Neural cell (in vitro differentiated cells): ENCODE measurements at regions not wholly inside any gene's neighbourhood (a gene's known extent, or its start where the extent isn't known, plus 50 kb on each side); places are given as distances from the start of the nearest gene placed in this dataset.

Experiments
- H2AFZ ChIP-seq: fragments of 200-600, 300-800 bp; sonication (generic), shearing (Covaris generic); 2 replicates; pipeline ENCODE4 v1.6.0; 2014; ENCODE audit warnings: low read depth, mild to moderate bottlenecking, antibody characterized with exemption, low read length, moderate library complexity
- H3F3A ChIP-seq: fragments of 200-600 bp; shearing (Covaris generic); 2 replicates; pipeline ENCODE4 v1.6.1; 2016; ENCODE audit warnings: mild to moderate bottlenecking, moderate library complexity, mixed read lengths, antibody characterized with exemption, low read length; ENCODE audit not compliant: insufficient read depth, poor library complexity, severe bottlenecking
- H3K27ac ChIP-seq: fragments of 200-600, 300-800 bp; sonication (generic), shearing (Covaris generic); 2 replicates; pipeline ENCODE4 v1.5.1; 2014; ENCODE audit warnings: mild to moderate bottlenecking, low read length, moderate library complexity
- H3K27me3 ChIP-seq: fragments of 300-800, 200-600 bp; sonication (generic), shearing (Covaris generic); 2 replicates; pipeline ENCODE4 v1.6.0; 2014; ENCODE audit warnings: mild to moderate bottlenecking, low read depth, low read length, moderate library complexity; ENCODE audit not compliant: insufficient read depth
- H3K36me3 ChIP-seq: fragments of 300-800, 200-600 bp; sonication (generic), shearing (Covaris generic); 2 replicates; pipeline ENCODE4 v1.5.1; 2014; ENCODE audit warnings: mild to moderate bottlenecking, antibody characterized with exemption, low read length, moderate library complexity; ENCODE audit not compliant: insufficient read depth
- H3K4me2 ChIP-seq: fragments of 300-800, 200-600 bp; sonication (generic), shearing (Covaris generic); 2 replicates; pipeline ENCODE4 v1.6.0; 2014; ENCODE audit warnings: mild to moderate bottlenecking, low read length
- H3K4me3 ChIP-seq: fragments of 300-800, 200-600 bp; sonication (generic), shearing (Covaris generic); 2 replicates; pipeline ENCODE4 v1.5.1; 2014; ENCODE audit warnings: mild to moderate bottlenecking, low read length, moderate library complexity
- H3K79me2 ChIP-seq: fragments of 200-600 bp; shearing (Covaris generic); replicated peaks from 2 replicates; pipeline ENCODE4 v1.6.0; 2014; ENCODE audit warnings: mild to moderate bottlenecking, low read length, moderate library complexity; ENCODE audit not compliant: insufficient read depth
- H3K9ac ChIP-seq: fragments of 300-800, 200-600 bp; sonication (generic), shearing (Covaris generic); 2 replicates; pipeline ENCODE4 v1.6.1; 2016; ENCODE audit warnings: mild to moderate bottlenecking, low read length, mixed read lengths
- H3K9me2 ChIP-seq: fragments of 200-600 bp; shearing (Covaris generic); 2 replicates; pipeline ENCODE4 v1.6.1; 2016; ENCODE audit warnings: mild to moderate bottlenecking, low read length, mixed read lengths; ENCODE audit not compliant: insufficient read depth
- H3K9me3 ChIP-seq: fragments of 200-600, 300-800 bp; sonication (generic), shearing (Covaris generic); 2 replicates; pipeline ENCODE4 v1.6.1; 2016; ENCODE audit warnings: mild to moderate bottlenecking, mixed run types, low read length, moderate library complexity, mixed read lengths
- H4K20me1 ChIP-seq: fragments of 200-600 bp; shearing (Covaris generic); 2 replicates; pipeline ENCODE4 v1.6.1; 2016; ENCODE audit warnings: mild to moderate bottlenecking, mixed run types; ENCODE audit not compliant: insufficient read depth
- EP300 ChIP-seq: fragments of 450-650 bp; conservative IDR thresholded peaks from 2 replicates; pipeline ENCODE4 v1.6.1; 2014; ENCODE audit warnings: antibody characterized with exemption, mild to moderate bottlenecking, moderate library complexity; ENCODE audit not compliant: poor library complexity, severe bottlenecking
- EZH2 ChIP-seq: fragments of 200-600, 300-800 bp; shearing (Covaris generic), sonication (generic); IDR thresholded peaks from 2 replicates; pipeline ENCODE4 v1.6.1; 2014; ENCODE audit warnings: antibody characterized with exemption, low read length, borderline replicate concordance, mild to moderate bottlenecking; ENCODE audit not compliant: insufficient read depth, poor library complexity, severe bottlenecking
- MXI1 ChIP-seq: fragments of 450-650 bp; conservative IDR thresholded peaks from 2 replicates; pipeline ENCODE4 v1.6.1; 2014; ENCODE audit warnings: antibody characterized with exemption, mild to moderate bottlenecking; ENCODE audit not compliant: poor library complexity, severe bottlenecking
- POLR2AphosphoS5 ChIP-seq: IDR thresholded peaks from 2 replicates; pipeline ENCODE4 v1.6.1; 2012
- RAD21 ChIP-seq: fragments of 450-650 bp; conservative IDR thresholded peaks from 2 replicates; pipeline ENCODE4 v1.6.1; 2014; ENCODE audit warnings: antibody characterized with exemption, mild to moderate bottlenecking, moderate library complexity
- SMC3 ChIP-seq: fragments of 450-650 bp; conservative IDR thresholded peaks from 2 replicates; pipeline ENCODE4 v1.6.1; 2014; ENCODE audit warnings: antibody characterized with exemption, mild to moderate bottlenecking, moderate library complexity; ENCODE audit not compliant: poor library complexity
- TAF1 ChIP-seq: IDR thresholded peaks from 2 replicates; pipeline ENCODE4 v1.6.1; 2012; ENCODE audit warnings: low read depth
- TF ChIP-seq, protein P1 (sequence below): fragments of 450-650 bp; IDR thresholded peaks from 2 replicates; pipeline ENCODE4 v1.5.1; 2014; ENCODE audit warnings: antibody characterized with exemption, mild to moderate bottlenecking, moderate library complexity; ENCODE audit not compliant: poor library complexity, severe bottlenecking
- TF ChIP-seq, protein P2 (sequence below): IDR thresholded peaks from 2 replicates; pipeline ENCODE4 v1.6.1; 2012; ENCODE audit warnings: borderline replicate concordance

DNA sequence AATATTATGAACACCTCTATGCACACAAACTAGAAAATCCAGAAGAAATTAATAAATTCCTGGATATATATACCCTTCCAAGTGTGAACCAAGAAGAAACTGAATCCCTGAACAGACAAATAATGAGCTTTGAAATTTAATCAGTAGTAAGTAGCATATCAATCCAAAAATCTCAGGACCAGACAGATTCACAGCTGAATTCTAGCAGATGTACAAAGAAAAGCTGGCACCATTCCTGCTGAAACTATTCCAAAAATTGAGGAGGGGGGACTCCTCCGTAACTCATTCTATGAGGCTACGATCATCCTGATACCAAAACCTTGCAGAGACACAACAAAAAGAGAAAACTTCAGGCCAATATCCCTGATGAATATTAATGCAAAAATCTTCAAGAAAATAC is 67.0 kb upstream of the PDE7B start:
- no peaks in the 10 kb centered on the region for H3K9me3 ChIP-seq
- H3K36me3 ChIP-seq: no peaks in the 10 kb centered on the region
- H3K4me3 ChIP-seq: no peak overlapping the region
- H2AFZ ChIP-seq: no peak overlapping the region
- H3K79me2 ChIP-seq: no peaks in the 10 kb centered on the region
- no peak overlapping the region for H3K4me2 ChIP-seq
- H3K27ac ChIP-seq: no peak overlapping the region
- H3F3A ChIP-seq: no peaks in the 10 kb centered on the region
- H3K27me3 ChIP-seq: no peaks in the 10 kb centered on the region
- H3K9me2 ChIP-seq: no peaks in the 10 kb centered on the region
- H4K20me1 ChIP-seq: no peaks in the 10 kb centered on the region
- TF ChIP-seq POLR2AphosphoS5: no peak
- TF ChIP-seq, protein P1, sequence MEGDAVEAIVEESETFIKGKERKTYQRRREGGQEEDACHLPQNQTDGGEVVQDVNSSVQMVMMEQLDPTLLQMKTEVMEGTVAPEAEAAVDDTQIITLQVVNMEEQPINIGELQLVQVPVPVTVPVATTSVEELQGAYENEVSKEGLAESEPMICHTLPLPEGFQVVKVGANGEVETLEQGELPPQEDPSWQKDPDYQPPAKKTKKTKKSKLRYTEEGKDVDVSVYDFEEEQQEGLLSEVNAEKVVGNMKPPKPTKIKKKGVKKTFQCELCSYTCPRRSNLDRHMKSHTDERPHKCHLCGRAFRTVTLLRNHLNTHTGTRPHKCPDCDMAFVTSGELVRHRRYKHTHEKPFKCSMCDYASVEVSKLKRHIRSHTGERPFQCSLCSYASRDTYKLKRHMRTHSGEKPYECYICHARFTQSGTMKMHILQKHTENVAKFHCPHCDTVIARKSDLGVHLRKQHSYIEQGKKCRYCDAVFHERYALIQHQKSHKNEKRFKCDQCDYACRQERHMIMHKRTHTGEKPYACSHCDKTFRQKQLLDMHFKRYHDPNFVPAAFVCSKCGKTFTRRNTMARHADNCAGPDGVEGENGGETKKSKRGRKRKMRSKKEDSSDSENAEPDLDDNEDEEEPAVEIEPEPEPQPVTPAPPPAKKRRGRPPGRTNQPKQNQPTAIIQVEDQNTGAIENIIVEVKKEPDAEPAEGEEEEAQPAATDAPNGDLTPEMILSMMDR: no peak
- TF ChIP-seq SMC3: no peak
- no peak for TF ChIP-seq RAD21
- TF ChIP-seq TAF1: no peak
- TF ChIP-seq EZH2: no peak
- TF ChIP-seq, protein P2, sequence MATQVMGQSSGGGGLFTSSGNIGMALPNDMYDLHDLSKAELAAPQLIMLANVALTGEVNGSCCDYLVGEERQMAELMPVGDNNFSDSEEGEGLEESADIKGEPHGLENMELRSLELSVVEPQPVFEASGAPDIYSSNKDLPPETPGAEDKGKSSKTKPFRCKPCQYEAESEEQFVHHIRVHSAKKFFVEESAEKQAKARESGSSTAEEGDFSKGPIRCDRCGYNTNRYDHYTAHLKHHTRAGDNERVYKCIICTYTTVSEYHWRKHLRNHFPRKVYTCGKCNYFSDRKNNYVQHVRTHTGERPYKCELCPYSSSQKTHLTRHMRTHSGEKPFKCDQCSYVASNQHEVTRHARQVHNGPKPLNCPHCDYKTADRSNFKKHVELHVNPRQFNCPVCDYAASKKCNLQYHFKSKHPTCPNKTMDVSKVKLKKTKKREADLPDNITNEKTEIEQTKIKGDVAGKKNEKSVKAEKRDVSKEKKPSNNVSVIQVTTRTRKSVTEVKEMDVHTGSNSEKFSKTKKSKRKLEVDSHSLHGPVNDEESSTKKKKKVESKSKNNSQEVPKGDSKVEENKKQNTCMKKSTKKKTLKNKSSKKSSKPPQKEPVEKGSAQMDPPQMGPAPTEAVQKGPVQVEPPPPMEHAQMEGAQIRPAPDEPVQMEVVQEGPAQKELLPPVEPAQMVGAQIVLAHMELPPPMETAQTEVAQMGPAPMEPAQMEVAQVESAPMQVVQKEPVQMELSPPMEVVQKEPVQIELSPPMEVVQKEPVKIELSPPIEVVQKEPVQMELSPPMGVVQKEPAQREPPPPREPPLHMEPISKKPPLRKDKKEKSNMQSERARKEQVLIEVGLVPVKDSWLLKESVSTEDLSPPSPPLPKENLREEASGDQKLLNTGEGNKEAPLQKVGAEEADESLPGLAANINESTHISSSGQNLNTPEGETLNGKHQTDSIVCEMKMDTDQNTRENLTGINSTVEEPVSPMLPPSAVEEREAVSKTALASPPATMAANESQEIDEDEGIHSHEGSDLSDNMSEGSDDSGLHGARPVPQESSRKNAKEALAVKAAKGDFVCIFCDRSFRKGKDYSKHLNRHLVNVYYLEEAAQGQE: no peak
- TF ChIP-seq MXI1: no peak
- TF ChIP-seq EP300: no peak
- H3K9ac ChIP-seq: no peak overlapping the region

DNA sequence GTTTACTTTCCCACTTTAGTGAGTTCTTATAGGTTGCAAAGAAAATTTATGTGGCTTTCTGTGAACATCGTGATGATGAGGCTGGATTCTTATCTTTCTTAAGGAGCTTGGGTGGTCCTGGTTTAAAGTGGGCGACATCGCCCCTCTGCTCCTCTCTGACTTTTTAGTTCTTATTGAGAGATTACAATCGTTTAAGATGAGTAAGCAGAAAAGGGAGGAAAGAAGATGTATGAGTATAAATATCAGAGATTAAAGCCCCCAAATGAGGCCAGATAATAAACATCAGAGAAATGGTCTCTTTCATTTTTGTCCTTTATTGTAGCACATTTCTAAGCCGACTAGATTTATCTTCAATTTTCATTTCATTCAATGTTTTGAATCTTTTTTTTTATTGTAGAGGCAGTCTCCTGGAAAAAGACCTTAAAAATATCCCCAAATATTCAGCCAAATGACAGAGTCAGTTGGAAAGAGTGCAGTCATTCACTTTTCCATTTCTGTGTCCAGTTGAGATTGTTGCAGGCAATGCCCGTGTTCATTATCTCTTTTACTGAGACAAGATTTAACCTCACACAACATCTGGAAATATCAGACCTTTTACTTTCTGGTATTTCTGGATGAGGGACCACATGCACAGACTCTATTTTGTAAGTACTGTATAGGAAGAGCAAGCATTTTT is 62.0 kb upstream of the PDE7B start:
- Histone ChIP-seq H2AFZ (no peak overlapping the region), H3K27me3 (no peaks in the 10 kb centered on the region)

More for the DNA sequence above, 62.0 kb upstream of the PDE7B start:
- Histone ChIP-seq H3K9ac (no peak overlapping the region), H3K79me2 (no peaks in the 10 kb centered on the region), H3K27ac (no peak overlapping the region), H3F3A (no peaks in the 10 kb centered on the region), H3K4me2 (no peak overlapping the region), H3K9me2 (no peaks in the 10 kb centered on the region), H3K4me3 (no peak overlapping the region), H4K20me1 (no peaks in the 10 kb centered on the region), H3K9me3 (no peaks in the 10 kb centered on the region), H3K36me3 (no peaks in the 10 kb centered on the region)
- TF ChIP-seq SMC3: no peak
- TF ChIP-seq, protein P2: no peak
- TF ChIP-seq, protein P1: no peak
- TF ChIP-seq TAF1: no peak
- no peak for TF ChIP-seq MXI1
- no peak for TF ChIP-seq POLR2AphosphoS5
- TF ChIP-seq EP300: no peak
- no peak for TF ChIP-seq RAD21
- TF ChIP-seq EZH2: no peak
